ENCODE measurements at regions not wholly inside any gene's neighbourhood (a gene's known extent, or its start where the extent isn't known, plus 50 kb on each side); places are given as distances from the start of the nearest gene placed in this dataset.
A peak's percentile ranks its signal among the peaks of the same experiment; 100 is the strongest.

DNA sequence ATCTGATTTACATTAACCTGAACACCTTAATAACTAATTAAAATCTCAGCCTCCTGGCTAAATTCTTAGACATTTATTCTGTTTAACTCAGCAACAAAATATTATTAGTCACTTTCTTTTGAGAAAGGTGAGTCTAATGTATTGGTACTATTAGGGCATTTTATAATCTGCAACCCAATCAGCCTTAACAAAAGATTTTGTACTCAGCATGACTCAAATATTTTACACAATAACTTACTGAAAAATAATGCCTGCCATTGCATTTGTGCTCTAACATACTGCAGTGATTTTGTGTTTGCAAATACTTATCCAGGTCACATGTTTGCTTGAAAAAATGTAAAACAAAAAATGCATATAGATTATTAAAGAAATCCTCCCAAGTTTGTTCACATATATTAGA is 1129.9 kb downstream of the TAF11L14 start:
- no peak for ATAC-seq
- TF ChIP-seq ZNF565 (CRISPR knock-in tag; conservative IDR thresholded peaks at IDR 0.05; ENCODE audit: low read depth), result no peak
- TF ChIP-seq ESRRG (CRISPR knock-in tag; IDR thresholded peaks at IDR 0.05), result no peak
- TF ChIP-seq ZC3H10 (CRISPR knock-in tag; IDR thresholded peaks at IDR 0.05), result no peak
- TF ChIP-seq CSDC2 (CRISPR knock-in tag; IDR thresholded peaks at IDR 0.05), result no peak
- no peak for TF ChIP-seq ZFP30 (CRISPR knock-in tag; IDR thresholded peaks at IDR 0.05)
- TF ChIP-seq ZNF8 (CRISPR knock-in tag; IDR thresholded peaks at IDR 0.05), result no peak
- TF ChIP-seq PPARA (CRISPR knock-in tag; IDR thresholded peaks at IDR 0.05; ENCODE audit: borderline replicate concordance), result no peak
- TF ChIP-seq ARNTL (CRISPR knock-in tag; IDR thresholded peaks at IDR 0.05; ENCODE audit: borderline replicate concordance, low read depth), result no peak
- no peak for TF ChIP-seq GLIS3 (CRISPR knock-in tag; IDR thresholded peaks at IDR 0.05)
- TF ChIP-seq, protein P1, sequence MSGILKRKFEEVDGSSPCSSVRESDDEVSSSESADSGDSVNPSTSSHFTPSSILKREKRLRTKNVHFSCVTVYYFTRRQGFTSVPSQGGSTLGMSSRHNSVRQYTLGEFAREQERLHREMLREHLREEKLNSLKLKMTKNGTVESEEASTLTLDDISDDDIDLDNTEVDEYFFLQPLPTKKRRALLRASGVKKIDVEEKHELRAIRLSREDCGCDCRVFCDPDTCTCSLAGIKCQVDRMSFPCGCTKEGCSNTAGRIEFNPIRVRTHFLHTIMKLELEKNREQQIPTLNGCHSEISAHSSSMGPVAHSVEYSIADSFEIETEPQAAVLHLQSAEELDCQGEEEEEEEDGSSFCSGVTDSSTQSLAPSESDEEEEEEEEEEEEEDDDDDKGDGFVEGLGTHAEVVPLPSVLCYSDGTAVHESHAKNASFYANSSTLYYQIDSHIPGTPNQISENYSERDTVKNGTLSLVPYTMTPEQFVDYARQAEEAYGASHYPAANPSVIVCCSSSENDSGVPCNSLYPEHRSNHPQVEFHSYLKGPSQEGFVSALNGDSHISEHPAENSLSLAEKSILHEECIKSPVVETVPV (CRISPR knock-in tag; IDR thresholded peaks at IDR 0.05), result no peak
- no peak for TF ChIP-seq TOX (CRISPR knock-in tag; IDR thresholded peaks at IDR 0.05; ENCODE audit: borderline replicate concordance)
- TF ChIP-seq BACH2 (CRISPR knock-in tag; IDR thresholded peaks at IDR 0.05; ENCODE audit: borderline replicate concordance), result no peak
- no peak for TF ChIP-seq ZFP3 (CRISPR knock-in tag; IDR thresholded peaks at IDR 0.05)
- TF ChIP-seq TCF4 (CRISPR knock-in tag; IDR thresholded peaks at IDR 0.05; ENCODE audit: borderline replicate concordance), result no peak
- no peak for TF ChIP-seq RARB (CRISPR knock-in tag; IDR thresholded peaks at IDR 0.05)
- TF ChIP-seq, protein P2, sequence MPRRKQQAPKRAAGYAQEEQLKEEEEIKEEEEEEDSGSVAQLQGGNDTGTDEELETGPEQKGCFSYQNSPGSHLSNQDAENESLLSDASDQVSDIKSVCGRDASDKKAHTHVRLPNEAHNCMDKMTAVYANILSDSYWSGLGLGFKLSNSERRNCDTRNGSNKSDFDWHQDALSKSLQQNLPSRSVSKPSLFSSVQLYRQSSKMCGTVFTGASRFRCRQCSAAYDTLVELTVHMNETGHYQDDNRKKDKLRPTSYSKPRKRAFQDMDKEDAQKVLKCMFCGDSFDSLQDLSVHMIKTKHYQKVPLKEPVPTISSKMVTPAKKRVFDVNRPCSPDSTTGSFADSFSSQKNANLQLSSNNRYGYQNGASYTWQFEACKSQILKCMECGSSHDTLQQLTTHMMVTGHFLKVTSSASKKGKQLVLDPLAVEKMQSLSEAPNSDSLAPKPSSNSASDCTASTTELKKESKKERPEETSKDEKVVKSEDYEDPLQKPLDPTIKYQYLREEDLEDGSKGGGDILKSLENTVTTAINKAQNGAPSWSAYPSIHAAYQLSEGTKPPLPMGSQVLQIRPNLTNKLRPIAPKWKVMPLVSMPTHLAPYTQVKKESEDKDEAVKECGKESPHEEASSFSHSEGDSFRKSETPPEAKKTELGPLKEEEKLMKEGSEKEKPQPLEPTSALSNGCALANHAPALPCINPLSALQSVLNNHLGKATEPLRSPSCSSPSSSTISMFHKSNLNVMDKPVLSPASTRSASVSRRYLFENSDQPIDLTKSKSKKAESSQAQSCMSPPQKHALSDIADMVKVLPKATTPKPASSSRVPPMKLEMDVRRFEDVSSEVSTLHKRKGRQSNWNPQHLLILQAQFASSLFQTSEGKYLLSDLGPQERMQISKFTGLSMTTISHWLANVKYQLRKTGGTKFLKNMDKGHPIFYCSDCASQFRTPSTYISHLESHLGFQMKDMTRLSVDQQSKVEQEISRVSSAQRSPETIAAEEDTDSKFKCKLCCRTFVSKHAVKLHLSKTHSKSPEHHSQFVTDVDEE (CRISPR knock-in tag; IDR thresholded peaks at IDR 0.05), result no peak
- TF ChIP-seq OSR1 (CRISPR knock-in tag; IDR thresholded peaks at IDR 0.05), result no peak
- TF ChIP-seq ISL1 (CRISPR knock-in tag; IDR thresholded peaks at IDR 0.05), result no peak
- TF ChIP-seq SNAI2 (CRISPR knock-in tag; IDR thresholded peaks at IDR 0.05), result no peak

DNA sequence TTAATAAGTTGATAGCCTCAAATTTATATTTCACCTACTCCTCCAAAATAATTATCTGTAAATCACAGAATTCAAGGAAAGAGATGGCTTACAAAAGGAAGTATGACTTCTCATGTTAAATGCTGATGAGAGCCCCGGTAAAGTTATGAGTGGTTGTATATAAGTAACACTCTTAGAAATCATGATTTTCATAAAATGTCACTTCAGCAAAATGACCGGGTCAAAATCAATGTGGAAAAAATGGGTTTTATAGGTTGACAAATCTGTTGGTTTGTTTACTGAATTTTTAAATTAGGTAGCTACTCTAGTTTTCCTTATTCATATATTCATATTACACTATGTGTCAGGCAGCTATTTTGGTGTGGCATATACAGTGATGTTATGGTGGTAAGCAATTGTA is 1131.0 kb downstream of the TAF11L14 start:
- TF ChIP-seq RARB (CRISPR knock-in tag; IDR thresholded peaks at IDR 0.05), result no peak
- no peak for TF ChIP-seq OSR1 (CRISPR knock-in tag; IDR thresholded peaks at IDR 0.05)

DNA sequence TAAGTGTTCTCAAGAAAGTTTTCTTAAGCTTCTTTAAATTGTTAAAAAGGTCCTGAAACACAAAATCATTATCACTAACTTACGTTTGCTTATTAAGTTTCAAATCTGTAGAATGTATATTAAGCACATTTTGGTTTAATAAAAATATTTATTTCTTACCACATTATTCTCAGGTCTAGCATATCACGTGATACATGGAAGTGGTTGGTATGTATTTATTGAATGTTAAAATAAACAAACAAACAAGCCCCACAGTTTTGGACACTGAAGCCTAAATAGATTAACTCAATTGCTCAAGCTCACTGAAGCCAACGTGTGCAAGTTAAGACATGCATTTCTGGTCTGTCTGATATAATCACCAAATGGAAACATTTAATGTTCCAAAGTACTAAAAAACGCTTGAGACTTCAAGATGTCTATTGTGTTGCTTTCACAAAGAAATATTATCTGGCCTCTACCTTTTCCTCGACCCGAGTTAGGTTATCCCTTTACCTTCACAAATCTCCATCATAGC is 1136.9 kb downstream of the TAF11L14 start:
- no peak for ATAC-seq
- TF ChIP-seq ZNF8 (CRISPR knock-in tag; IDR thresholded peaks at IDR 0.05), result no peak
- TF ChIP-seq, protein P3, sequence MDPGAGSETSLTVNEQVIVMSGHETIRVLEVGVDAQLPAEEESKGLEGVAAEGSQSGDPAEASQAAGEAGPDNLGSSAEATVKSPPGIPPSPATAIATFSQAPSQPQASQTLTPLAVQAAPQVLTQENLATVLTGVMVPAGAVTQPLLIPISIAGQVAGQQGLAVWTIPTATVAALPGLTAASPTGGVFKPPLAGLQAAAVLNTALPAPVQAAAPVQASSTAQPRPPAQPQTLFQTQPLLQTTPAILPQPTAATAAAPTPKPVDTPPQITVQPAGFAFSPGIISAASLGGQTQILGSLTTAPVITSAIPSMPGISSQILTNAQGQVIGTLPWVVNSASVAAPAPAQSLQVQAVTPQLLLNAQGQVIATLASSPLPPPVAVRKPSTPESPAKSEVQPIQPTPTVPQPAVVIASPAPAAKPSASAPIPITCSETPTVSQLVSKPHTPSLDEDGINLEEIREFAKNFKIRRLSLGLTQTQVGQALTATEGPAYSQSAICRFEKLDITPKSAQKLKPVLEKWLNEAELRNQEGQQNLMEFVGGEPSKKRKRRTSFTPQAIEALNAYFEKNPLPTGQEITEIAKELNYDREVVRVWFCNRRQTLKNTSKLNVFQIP (CRISPR knock-in tag; IDR thresholded peaks at IDR 0.05; ENCODE audit: borderline replicate concordance, low read depth), result no peak

More for the DNA sequence above, 1131.0 kb downstream of the TAF11L14 start:
- no peak for ATAC-seq

DNA sequence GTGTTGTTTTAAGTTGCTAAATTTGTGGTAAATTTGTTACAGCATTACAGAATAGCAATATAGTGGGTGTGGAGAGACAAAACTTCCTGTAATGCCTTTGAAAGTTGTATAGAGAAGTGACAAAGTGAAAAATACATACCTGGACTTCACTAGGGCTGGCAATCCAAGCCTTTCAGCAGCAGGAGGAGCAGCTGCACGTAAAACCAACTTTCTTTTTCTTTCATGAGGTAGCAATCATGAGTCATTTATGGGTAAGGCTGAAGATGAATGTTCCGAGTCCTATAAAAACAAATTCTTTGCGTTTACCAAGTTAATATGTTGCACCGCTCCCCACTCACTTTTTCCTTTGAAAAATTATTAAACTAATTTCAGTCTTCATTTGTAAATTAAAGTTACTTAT is 1138.2 kb downstream of the TAF11L14 start:
- ATAC-seq, result peak; percentile 53; the same call in 2 of the 3 replicates

More for the DNA sequence above, 1138.2 kb downstream of the TAF11L14 start:
- TF ChIP-seq ZNF8 (CRISPR knock-in tag; IDR thresholded peaks at IDR 0.05), result no peak
- no peak for TF ChIP-seq ISL1 (CRISPR knock-in tag; IDR thresholded peaks at IDR 0.05)
- TF ChIP-seq OSR1 (CRISPR knock-in tag; IDR thresholded peaks at IDR 0.05), result no peak
- TF ChIP-seq RARB (CRISPR knock-in tag; IDR thresholded peaks at IDR 0.05), result no peak
- no peak for TF ChIP-seq ESRRG (CRISPR knock-in tag; IDR thresholded peaks at IDR 0.05)
- TF ChIP-seq, protein P2 (CRISPR knock-in tag; IDR thresholded peaks at IDR 0.05), result no peak
- TF ChIP-seq TOX (CRISPR knock-in tag; IDR thresholded peaks at IDR 0.05; ENCODE audit: borderline replicate concordance), result no peak
- TF ChIP-seq TCF4 (CRISPR knock-in tag; IDR thresholded peaks at IDR 0.05; ENCODE audit: borderline replicate concordance), result no peak
